Activated naive CD4-positive, alpha-beta T cell treated with anti-CD3 and anti-CD28 coated beads, Interleukin-2, amount 50 U/mL, for 72 hours (primary cell): ENCODE measurements at regions not wholly inside any gene's neighbourhood (a gene's known extent, or its start where the extent isn't known, plus 50 kb on each side); places are given as distances from the start of the nearest gene placed in this dataset.

Experiments used
- ATAC-seq, 2 donors: fragments of 150-1000 bp; cut with Tn5 transposase; 2 replicates each; pipeline ENCODE4 v1.10.0; 2021; ENCODE audit warnings: mild to moderate bottlenecking in 2 of 2, moderate library complexity in 2 of 2
- DNase-seq, 2 donors: peaks; one replicate each; pipeline ENCODE4 v3.0.0; 2021 to 2022; ENCODE audit warnings: low spot score in 2 of 2
- H3K27ac Mint-ChIP-seq, 2 donors: one replicate each; pipeline ENCODE4 v1.8.0; 2022; ENCODE audit warnings: mild to moderate bottlenecking in 2 of 2, mixed read lengths in 2 of 2
- H3K36me3 Mint-ChIP-seq, 2 donors: one replicate each; pipeline ENCODE4 v1.8.0; 2022; ENCODE audit warnings: mixed read lengths in 2 of 2
- H3K9me3 Mint-ChIP-seq, 2 donors: one replicate each; pipeline ENCODE4 v1.8.0; 2022; ENCODE audit warnings: mixed read lengths in 2 of 2

DNA sequence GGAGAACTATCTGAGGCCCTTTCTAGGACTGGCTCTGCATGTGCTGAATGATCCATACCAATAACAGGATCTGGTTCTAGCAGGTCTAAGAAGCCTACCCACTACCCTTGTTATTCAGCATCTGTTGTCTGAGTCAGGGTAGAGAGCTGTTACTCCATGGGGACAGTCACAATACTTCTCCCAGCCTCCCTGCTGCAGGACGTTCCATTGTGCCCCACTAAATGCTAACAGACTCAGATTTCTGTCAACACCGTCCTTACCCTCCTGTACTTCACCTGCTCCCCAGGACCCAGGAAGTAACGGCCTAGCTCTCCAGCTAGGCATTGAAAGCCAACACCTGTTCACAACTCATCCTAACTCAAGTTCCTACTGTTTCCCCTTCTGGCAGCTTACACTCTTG lies 719.7 kb upstream of the ID2 start:
- no peak overlapping the region for H3K27ac Mint-ChIP-seq
- DNase-seq (no peak), ATAC-seq (no peak)
- no peaks in the 10 kb centered on the region for H3K9me3 Mint-ChIP-seq
- H3K36me3 Mint-ChIP-seq: no peaks in the 10 kb centered on the region

GRCh38 chr2:7963787-7964186 lies 718.1 kb upstream of the ID2 start:
- no peaks in the 10 kb centered on the region for H3K36me3 Mint-ChIP-seq
- H3K9me3 Mint-ChIP-seq: no peaks in the 10 kb centered on the region
- no peak overlapping the region for H3K27ac Mint-ChIP-seq
- ATAC-seq (no peak), DNase-seq (no peak)

- no peaks in the 10 kb centered on the region for H3K9me3 Mint-ChIP-seq
- no peak for ATAC-seq
- DNase-seq: no peak
- H3K36me3 Mint-ChIP-seq: no peaks in the 10 kb centered on the region
- no peak overlapping the region for H3K27ac Mint-ChIP-seq
These were observed 715.8 kb upstream of the ID2 start for GRCh38 chr2:7966032-7966431.

- DNase-seq: no peak
- no peaks in the 10 kb centered on the region for H3K9me3 Mint-ChIP-seq
- no peaks in the 10 kb centered on the region for H3K36me3 Mint-ChIP-seq
- no peak overlapping the region for H3K27ac Mint-ChIP-seq
- no peak for ATAC-seq
These were observed 714.0 kb upstream of the ID2 start for GRCh38 chr2:7967707-7968405.

DNA sequence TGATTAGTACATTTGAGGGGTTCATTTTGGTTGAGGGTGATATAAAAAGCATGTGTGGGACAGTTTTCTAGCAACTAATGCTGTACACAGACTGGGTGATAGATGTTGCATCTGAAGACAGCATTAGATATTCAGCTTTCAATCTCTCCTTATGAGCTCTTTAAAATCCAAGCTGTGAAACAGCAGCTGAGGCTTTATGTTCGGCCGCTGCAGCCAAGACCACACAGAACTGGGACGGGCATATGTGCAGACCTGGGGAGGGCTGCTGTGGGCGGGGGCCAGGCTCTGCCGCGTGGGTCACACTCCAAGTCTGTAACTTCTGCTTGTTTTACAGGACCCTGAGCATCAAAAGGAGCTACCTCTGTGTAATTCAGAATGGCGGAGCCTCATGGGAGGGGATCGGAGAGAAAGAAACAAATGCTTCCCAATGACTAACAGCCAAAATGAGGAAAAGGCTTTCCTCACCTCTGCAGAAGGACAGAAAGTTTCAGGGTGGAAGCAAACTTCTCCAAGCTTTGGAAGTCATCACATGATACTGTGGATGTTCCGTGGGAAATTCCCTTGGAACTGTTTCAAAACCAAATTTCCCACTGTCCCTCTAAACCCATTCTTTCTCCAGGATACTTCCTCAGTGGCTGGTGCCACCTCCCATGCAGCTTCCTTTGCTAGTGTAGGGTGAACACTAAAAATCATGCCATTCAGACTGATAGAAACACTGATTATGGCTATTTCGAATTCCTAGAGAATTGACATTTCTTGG lies 711.9 kb upstream of the ID2 start:
- H3K27ac Mint-ChIP-seq: no peak overlapping the region
- no peaks in the 10 kb centered on the region for H3K9me3 Mint-ChIP-seq
- no peak for DNase-seq
- H3K36me3 Mint-ChIP-seq: no peaks in the 10 kb centered on the region
- ATAC-seq: no peak

GRCh38 chr2:7971248-7971647 lies 710.6 kb upstream of the ID2 start:
- no peak for ATAC-seq
- Mint-ChIP-seq H3K27ac (no peak overlapping the region), H3K9me3 (no peaks in the 10 kb centered on the region), H3K36me3 (no peaks in the 10 kb centered on the region)
- no peak for DNase-seq

DNA sequence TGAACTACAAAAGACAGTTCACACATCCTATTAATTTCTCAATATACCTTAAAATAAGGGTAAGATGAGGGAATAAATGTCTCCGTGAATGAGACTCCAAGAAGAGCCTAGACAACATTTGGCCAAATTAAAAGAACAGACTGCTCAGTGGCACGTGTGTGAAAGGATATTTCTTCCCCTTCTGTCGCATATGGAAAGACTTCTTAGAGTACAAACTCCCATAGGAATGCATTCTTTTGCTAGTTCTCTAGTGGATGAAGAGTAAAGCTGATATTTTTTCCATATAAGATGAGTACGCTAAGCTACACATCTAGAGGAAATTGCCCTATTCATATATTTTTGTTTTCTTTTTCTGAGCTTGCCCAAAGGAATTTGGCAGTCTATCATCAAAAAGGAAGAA lies 710.0 kb upstream of the ID2 start:
- Mint-ChIP-seq H3K36me3 (no peaks in the 10 kb centered on the region), H3K9me3 (no peaks in the 10 kb centered on the region), H3K27ac (no peak overlapping the region)
- DNase-seq: no peak
- ATAC-seq: no peak

GRCh38 chr2:7972670-7973069 lies 709.2 kb upstream of the ID2 start:
- DNase-seq (no peak), ATAC-seq (no peak)
- Mint-ChIP-seq H3K27ac (no peak overlapping the region), H3K9me3 (no peaks in the 10 kb centered on the region), H3K36me3 (no peaks in the 10 kb centered on the region)

GRCh38 chr2:7973801-7974480 lies 707.9 kb upstream of the ID2 start:
- no peaks in the 10 kb centered on the region for H3K9me3 Mint-ChIP-seq
- H3K27ac Mint-ChIP-seq: no peak overlapping the region
- DNase-seq: no peak
- ATAC-seq: no peak
- peaks cover 0 to 6% of the 10 kb centered on the region in 2 donors for H3K36me3 Mint-ChIP-seq

- ATAC-seq: no peak
- H3K36me3 Mint-ChIP-seq: peaks cover 0 to 11% of the 10 kb centered on the region in 2 donors
These were observed 706.9 kb upstream of the ID2 start for GRCh38 chr2:7974936-7975335.

GRCh38 chr2:7976206-7976605 lies 705.6 kb upstream of the ID2 start:
- ATAC-seq: no peak
- H3K36me3 Mint-ChIP-seq: peaks cover 0 to 11% of the 10 kb centered on the region in 2 donors
- no peak overlapping the region for H3K27ac Mint-ChIP-seq
- no peaks in the 10 kb centered on the region for H3K9me3 Mint-ChIP-seq
- DNase-seq: no peak

More at GRCh38 chr2:7974936-7975335, 706.9 kb upstream of the ID2 start:
- Mint-ChIP-seq H3K9me3 (no peaks in the 10 kb centered on the region), H3K27ac (peak overlapping the region in 1 of 2 donors; percentile 23)
- no peak for DNase-seq

GRCh38 chr2:7977981-7978380 lies 703.9 kb upstream of the ID2 start:
- no peak overlapping the region for H3K27ac Mint-ChIP-seq
- H3K9me3 Mint-ChIP-seq: peaks cover 0 to 6% of the 10 kb centered on the region in 2 donors
- no peak for DNase-seq
- no peak for ATAC-seq
- H3K36me3 Mint-ChIP-seq: peaks cover 0 to 27% of the 10 kb centered on the region in 2 donors

GRCh38 chr2:7982054-7982453 lies 699.8 kb upstream of the ID2 start:
- ATAC-seq: no peak
- DNase-seq: no peak
- Mint-ChIP-seq H3K36me3 (peaks cover 0 to 54% of the 10 kb centered on the region in 2 donors), H3K9me3 (peaks cover 6 to 26% of the 10 kb centered on the region in 2 donors), H3K27ac (no peak overlapping the region)

GRCh38 chr2:7983451-7983850 lies 698.4 kb upstream of the ID2 start:
- ATAC-seq (no peak), DNase-seq (no peak)
- peaks cover 0 to 59% of the 10 kb centered on the region in 2 donors for H3K36me3 Mint-ChIP-seq
- H3K27ac Mint-ChIP-seq: no peak overlapping the region
- H3K9me3 Mint-ChIP-seq: peaks cover 6 to 26% of the 10 kb centered on the region in 2 donors

- H3K36me3 Mint-ChIP-seq: peaks cover 0 to 55% of the 10 kb centered on the region in 2 donors
- H3K9me3 Mint-ChIP-seq: peaks cover 6 to 26% of the 10 kb centered on the region in 2 donors
- DNase-seq (no peak), ATAC-seq (no peak)
- H3K27ac Mint-ChIP-seq: peak overlapping the region in 1 of 2 donors; percentile 93
These were observed 697.9 kb upstream of the ID2 start for GRCh38 chr2:7983912-7984311.

- Mint-ChIP-seq H3K36me3 (peaks cover 0 to 50% of the 10 kb centered on the region in 2 donors), H3K9me3 (peaks cover 6 to 26% of the 10 kb centered on the region in 2 donors), H3K27ac (peak overlapping the region; percentile 93 to 98)
- ATAC-seq: peak; percentile 94 to 96
- peak in 1 of 2 donors; percentile 10 for DNase-seq
These were observed 697.0 kb upstream of the ID2 start for GRCh38 chr2:7984693-7985353.

GRCh38 chr2:7986431-7986830 lies 695.4 kb upstream of the ID2 start:
- H3K36me3 Mint-ChIP-seq: peaks cover 0 to 49% of the 10 kb centered on the region in 2 donors
- H3K9me3 Mint-ChIP-seq: peaks cover 6 to 31% of the 10 kb centered on the region in 2 donors
- ATAC-seq (no peak), DNase-seq (no peak)
- peak overlapping the region; percentile 1 to 21 for H3K27ac Mint-ChIP-seq
